ENCODE measurements at regions not wholly inside any gene's neighbourhood (a gene's known extent, or its start where the extent isn't known, plus 50 kb on each side); places are given as distances from the start of the nearest gene placed in this dataset.
A peak's percentile ranks its signal among the peaks of the same experiment; 100 is the strongest.
"Not testable (repeated sequence)": the region's sequence is repeated elsewhere in the genome, so short reads cannot be mapped to it uniquely, and the experiment has no call there.

DNA sequence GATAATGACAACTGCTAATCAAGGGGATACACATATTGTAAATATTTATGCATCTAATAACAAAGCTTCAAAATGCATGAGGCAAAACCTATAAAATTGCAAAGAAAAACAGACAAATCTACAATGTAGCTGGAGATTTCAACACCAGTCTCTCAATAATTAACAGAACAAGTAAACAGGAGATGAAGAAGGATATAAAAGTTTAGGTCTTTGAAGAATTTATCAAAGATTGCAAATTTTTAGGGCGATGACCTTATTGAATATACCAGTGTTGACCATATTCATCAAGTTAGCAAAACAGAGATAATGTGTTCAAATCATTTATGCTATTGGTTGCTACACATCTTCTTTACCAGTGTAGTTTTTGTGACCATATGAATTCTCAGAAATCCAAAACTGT is 237.8 kb upstream of the SGK1 start:
- DNase-seq (ENCODE audit: low read depth): no peak

DNA sequence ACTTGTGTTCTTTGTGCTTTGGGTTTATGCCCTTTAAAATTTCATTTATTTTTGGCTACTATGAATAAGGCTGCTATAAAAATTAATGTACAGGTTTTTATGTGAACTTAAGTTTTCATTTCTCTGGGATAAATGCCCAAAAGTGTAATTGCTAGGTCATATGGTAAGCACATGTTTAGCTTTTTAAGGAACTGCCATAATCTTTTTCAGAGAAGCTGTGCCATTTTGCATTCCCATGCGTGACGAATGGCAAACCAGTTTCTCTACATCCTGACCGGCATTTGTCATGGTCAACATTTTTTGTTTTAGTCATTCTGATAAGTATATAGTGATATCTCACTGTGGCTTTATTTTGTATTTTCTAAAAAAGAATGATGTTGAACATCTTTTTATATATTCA is 236.0 kb upstream of the SGK1 start:
- DNase-seq (ENCODE audit: low read depth): no peak

DNA sequence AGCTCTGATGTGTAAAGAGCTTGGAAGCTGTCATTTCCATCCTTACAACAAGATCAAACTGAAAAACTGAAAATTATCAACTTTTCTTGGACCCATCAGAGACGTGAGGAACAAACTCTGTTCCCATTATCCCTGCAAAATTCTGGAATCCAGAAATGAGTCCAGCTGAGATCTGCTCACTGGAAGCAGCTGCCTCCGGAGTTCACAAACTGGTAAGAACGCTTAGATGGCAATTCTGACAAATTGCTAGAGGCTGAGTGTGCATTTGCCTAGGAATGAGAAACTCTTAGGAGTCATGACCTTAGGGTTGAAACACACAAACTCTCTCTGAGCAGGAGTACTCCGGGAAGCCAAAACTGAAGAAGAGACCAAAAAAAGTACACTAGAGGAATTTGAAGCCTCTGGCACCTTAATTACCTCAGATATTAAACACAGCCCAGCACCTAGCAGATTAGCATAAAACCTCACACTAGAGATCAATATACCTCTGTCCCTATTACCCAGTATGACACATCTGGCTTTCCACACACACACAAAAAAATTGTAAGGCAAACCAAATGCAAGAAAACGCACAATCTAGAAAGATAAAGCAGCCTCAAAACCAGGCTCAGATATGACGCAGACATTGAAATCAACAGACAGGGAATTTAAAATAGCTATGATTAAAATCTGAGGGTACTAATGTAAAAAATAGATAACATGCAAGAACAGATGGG is 233.5 kb upstream of the SGK1 start:
- DNase-seq (ENCODE audit: low read depth): no peak

DNA sequence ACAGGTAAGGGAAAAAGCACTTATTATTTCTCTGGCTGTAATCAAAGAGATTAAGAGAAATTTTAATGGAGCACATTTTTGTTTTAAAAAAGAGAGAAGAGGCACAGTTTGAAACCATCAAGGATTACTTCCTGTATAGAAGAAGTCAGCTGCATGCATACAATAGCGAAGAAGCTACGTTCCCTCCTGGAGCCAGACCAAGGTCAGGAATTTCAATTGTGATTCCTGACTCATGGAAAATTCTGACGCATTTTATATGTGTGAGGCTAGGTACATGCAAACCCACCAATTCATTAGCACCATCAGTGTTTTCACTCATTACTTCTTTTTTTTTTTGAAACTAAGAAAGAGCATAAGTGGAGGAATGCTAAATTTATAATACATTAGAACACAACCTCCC is 232.7 kb upstream of the SGK1 start:
- DNase-seq (ENCODE audit: low read depth): no peak

DNA sequence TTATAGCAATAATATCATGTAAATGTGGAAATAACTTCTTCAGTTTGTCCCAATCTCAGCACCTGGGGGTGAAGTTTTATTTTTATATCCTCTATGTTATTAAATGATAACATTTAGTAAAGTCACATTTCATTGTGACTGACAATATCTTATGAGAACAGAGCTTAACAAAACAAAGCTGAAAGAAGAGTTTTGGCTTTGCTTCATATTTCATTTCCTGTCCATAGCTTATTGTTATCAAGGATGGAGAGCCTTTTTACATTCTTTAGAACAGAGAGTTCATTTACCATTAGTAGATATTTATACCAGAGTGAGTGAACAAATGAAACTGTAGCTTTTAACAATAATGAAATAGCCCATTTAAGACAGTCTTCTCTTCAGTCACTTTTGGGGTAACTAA is 231.9 kb upstream of the SGK1 start:
- no peak for DNase-seq (ENCODE audit: low read depth)

DNA sequence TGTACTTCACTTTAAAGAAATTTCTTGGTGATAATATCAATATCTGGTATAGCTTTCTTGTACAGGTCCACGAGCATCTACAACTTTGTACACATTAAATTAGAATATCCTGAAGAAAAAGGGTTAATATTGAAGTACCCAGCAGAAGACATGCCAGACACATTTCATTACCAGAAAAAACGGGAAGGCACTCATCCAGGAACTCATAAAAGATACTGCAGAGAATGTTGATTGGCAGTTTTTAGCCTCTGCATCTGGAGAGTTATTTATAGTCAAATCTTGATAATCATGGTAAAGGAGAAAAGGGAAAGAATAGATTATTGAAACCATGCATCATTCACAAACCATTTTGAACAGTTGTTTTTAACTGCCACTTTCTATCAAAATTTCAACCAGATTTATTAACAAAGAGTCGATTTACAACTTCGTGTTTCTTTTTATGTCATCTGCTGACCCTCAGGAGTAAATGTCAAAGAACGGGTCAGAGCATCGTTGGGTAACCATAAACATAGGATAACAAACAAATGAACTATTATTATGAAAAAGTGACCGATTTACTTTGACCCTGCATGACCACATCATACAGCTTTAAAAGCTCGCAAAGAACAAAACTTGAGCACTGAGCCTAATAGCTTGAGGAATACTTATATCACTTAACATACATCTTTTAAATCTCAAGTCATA is 229.2 kb upstream of the SGK1 start:
- DNase-seq (ENCODE audit: low read depth): no peak

DNA sequence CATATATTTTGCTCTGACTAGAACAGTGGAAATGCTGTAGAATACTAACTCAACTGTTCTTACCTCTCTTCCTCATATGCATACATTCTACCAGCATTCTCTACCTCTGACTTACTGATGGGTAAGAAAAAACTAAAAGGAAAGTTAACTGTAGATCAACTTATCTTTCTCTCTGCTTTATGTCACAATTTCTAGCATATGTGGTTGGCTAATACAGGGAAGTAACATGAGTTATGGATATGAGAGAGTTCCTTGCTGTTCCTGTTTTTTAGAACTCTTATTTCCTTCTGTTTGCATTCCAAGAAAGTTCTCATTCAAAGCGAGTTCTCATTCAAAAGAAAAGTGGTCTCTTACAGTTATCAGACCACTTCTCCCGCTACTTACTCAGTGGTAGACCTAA is 226.8 kb upstream of the SGK1 start:
- DNase-seq (ENCODE audit: low read depth): no peak

DNA sequence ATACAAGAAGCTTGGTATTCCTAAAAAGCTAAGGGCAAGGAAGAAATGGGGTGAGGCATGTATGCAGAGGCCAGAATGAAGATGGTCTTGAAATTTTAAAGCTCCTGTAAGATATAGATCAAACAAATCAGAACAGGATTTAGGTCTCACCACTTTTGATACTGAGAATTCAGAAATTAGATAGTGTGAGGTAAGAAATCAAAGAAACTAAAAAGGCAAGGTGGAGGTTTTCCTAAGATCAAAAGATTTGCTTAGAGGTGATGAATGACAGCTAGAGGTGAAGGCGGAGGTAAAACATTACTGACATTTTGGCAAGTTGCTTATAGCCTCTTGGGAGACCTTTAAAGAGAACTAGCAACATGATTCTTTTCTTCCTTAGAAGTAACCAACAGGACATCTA is 225.2 kb upstream of the SGK1 start:
- DNase-seq (ENCODE audit: low read depth): no peak

DNA sequence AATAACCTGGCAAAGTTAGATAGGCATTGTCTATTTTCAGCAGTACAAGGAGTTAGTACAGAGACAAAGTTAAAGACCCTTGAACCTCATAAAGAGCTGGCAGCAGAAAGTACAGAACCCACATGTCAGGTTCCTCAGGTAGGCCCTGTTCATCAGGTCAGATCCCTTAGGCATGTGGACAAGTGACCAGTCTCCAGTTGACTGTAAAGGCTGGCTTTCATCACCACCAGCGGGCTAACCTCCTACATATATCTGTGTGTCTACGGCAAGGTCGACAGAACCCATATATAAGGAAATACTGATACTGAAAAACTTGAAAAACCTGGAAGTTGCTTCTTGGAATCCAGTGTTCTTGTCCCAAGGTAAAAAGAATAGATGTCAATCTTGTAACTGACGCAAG is 223.1 kb upstream of the SGK1 start:
- DNase-seq (ENCODE audit: low read depth): no peak

DNA sequence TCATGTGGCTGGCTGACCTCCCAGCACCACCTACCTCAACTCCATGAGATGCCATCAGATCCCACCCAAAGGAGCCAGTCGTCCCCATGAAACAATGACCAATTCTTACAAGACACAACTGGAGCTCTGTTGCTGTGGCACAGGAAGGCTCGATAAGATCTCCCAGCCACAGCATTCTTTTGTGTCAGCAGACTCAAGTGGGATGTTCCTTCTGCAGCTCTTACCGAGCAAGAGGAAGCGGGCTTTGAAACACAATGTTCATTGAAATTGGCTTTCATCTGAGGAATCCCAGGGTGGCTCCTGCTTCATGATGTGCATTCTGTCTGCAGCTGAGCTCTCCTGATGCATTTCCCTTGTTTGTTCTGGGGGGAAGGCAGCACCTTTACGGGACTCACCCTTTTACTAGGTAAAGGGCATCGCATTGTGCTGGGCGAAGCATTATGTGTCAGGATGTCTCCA is 222.0 kb upstream of the SGK1 start:
- DNase-seq (ENCODE audit: low read depth): peak; percentile 50

DNA sequence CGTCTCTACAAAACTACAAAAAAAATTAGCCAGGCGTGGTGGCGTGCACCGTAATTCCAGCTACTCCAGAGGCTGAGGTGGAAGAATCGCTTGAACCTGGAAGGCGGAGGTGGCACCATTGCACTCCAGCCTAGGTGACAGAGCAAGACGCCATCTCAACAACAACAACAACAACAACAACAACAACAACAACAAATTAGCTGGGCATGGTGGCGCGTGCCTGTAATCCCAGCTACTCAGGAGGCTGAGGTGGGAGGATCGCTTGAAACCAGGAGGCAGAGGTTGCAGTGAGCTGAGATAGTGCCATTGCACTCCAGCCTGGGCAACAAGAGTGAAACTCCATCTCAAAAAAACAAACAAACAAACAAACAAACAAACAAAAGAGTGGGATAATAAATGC is 219.9 kb upstream of the SGK1 start:
- not testable (repeated sequence) for DNase-seq (ENCODE audit: low read depth)

DNA sequence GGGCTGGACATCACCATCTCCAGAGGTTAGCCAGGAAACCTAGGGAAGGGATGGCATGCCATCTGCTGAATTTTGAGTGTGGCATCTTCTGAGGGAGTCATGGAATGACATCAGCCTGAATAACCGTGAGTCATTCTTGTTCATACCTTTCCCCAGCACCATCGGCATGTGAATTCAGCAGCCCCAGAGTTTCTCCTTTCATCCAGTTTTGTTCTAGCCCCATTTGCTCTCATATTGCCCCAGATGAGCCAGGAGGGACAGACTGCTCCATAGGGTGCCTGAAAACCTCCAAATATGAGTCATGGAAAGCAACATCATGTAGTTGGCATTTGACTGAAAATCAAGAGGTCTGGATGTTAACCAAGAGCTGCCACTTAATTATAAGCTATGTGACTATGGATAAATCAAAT is 219.2 kb upstream of the SGK1 start:
- no peak for DNase-seq (ENCODE audit: low read depth)

DNA sequence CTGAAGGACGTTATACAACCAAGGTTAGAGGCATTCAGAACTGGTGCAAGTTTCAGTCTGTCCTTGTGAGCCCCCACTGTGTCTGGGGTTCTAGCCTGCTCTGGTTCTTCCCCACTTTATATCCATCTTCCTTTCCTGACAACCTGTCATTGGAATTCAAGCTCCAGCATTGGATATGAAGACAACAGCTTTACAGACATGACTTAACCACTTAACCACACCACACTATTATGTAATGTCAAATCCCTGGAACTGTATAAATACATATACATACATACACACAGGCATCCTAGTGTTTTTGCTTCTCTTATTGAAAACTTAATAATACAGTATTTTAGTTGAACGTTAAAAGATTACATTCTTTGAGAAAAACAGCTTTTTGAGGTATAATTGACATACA is 217.9 kb upstream of the SGK1 start:
- no peak for DNase-seq (ENCODE audit: low read depth)

DNA sequence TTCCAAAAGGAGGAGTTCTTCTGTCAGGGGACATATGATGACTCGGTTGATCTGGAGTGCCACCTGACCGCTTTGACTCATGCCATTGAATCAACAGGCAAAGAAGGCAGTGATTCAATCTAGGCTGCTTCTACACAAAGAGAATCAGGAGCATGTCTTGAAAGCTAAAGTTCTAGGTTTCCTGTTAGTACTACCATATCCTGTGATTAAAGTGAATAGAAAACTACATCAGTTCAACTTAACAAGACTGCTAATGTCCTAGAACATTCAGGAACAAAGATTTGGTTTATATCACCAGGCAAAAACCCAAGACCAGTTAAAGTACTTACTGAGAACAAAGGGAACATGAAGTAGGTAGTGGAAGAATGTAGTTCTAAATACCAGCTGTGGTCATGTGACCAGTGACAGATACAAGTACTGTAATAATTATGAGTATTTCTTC is 216.8 kb upstream of the SGK1 start:
- DNase-seq (ENCODE audit: low read depth): no peak

DNA sequence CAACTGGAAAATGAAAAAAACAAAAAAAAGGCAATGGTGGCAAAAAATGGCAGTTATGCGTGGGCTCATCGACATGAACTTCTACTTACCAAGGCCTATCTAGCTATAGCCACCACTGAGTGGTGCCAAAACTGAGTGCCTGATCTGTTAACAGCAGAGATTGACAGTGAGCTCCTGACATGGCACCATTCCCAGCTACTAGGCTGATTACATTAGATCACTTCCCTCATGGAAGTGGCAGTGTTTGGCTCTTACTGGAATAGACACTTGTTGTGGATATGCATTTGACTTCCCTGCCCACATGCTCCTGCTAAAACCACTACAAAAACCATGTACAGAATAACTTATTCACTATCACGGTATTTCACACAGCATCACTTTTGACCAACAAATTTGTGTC is 216.1 kb upstream of the SGK1 start:
- no peak for DNase-seq (ENCODE audit: low read depth)

DNA sequence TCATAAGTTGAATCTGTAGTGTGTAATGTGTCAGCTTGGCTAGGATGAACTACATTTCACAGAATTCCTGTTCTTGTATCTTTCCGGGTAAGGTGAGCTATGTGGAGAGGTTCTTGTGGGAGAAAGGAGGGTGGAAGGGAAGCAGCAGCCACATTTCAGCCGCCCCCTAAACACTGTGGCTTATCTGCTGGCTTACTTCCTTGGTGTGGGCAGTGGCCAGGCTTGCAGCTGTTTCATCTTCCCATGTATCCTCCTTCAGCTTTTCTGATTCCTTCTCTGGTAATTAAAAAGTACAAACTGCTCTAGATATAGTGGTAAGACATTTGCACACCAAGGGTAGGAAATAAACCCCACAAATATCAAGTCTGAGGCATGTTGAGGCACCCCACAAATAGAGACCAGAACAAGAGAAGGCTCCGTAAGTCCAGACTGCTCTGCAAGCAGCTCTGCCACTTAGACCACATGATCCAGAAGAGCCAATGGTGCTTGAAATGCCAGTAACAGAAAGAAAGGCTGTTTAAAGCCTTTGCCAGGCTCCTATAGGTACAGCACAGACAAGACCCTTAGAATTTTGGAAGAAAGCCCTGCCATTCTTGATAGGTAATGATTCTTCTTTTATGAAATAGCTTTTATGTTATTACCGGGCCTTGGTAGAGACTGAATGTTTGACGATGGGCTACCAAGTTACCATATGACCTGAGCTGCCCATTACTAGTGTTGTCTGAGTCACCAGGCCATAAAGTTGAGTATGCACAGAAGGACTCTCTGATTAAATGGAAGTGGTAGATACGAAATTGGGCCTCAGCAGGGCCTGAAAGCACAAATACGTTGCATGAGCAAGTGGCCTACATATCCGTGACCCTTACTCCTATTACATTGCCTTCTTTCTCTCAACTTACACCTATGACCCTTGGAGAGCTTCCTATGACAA is 215.0 kb upstream of the SGK1 start:
- DNase-seq (ENCODE audit: low read depth): no peak

DNA sequence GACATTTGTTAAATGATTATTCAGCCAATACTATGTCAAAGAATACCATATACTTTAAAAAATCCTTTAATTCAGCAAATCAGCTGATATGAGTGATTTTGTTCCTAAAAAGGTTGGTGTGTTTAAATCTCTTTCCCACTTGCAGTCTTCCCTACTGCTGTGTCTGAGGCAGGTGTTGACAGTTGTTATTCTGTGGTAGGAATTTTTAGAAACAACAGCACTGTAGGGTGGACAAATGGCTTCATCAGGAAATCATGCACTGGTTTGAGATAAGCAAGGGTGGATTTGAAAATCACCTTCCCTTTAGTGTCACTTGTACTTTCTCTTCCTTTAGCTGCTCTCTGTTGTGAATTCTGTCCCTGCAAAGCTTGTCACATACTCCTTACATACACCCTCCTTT is 213.7 kb upstream of the SGK1 start:
- no peak for DNase-seq (ENCODE audit: low read depth)

DNA sequence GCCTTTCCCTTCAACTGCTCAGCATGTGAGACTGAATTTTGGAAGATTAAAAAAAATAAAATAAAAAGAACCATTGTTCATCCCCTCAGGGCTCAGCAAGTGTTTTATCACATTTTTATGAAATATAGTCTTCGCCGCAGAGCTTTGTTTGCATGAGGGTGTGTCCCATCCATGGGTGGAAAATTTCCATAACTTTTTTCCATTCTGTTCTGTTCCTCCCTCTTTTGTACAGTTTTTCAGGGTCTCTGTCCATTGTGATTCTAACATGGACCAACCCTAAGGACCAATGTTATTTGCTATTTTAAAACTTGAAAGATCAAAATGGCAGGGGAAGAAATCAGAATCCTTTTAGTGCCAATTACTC is 213.3 kb upstream of the SGK1 start:
- no peak for DNase-seq (ENCODE audit: low read depth)

DNA sequence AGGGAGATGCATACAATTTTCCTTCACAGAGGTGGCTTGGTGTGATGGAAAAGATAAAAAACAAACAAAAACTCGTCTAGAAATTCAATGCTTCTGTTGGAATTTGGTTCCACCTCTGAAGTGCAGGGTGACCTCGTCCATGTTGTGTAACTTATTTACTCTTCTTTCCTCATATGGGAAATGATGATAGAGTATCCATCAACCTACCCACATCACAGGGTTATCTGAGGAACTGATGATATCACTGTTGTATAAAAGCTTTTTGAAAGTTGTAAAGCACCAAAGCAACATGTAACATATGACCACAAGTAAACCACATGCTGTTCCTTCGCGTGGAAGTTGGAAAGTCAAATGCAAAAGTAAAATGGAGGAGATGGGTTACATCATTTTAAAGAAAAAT is 212.0 kb upstream of the SGK1 start:
- DNase-seq (ENCODE audit: low read depth): no peak

DNA sequence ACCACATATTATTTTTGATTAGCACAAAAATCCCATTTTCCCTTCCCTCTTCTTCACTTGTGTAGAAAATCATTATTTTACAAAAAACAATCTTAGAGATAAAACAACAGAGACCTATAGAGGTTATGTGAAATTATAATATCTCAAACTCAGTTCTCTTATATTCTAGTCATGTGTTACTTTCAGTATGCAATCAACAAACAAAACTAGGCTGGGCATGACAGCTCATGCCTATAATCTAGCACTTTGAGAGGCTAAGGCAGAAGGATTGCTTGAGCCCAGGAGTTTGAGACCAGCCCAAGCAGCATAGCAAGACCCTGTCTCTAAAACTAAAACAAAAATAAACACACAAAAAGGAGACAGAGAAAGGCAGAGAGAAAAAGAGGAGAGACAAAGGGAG is 211.4 kb upstream of the SGK1 start:
- no peak for DNase-seq (ENCODE audit: low read depth)

DNA sequence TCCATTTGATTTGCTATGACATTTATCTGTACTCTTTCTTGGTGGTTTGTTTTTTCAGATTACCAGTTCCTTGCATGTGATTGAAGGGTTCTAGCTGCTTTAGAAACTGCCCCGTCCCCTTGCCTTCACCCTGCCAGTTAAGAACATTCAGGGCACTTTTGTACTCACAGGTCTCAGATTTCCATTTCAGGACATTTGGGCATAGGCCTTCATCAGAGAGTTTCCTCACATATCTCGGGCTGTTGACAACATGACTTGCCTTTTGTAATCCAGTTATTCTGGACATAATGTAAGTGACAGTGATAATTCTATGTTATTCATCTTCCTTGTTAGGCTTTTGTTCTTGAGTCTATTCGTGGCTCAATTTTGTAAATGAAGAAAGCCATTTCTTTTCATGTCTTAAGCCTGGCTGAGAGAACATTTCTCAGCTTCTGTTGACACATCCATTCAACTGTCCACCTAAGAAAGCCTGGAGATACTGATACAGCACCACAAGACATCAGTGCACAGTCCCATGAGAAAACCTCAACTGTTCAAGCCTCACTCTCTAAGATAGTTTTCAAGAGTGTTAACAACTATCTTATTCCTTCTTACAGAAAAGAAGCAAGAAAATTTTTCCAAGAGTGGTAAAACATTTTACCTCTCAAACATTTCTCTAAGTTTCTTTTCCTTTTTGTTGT is 209.3 kb upstream of the SGK1 start:
- DNase-seq (ENCODE audit: low read depth): no peak

DNA sequence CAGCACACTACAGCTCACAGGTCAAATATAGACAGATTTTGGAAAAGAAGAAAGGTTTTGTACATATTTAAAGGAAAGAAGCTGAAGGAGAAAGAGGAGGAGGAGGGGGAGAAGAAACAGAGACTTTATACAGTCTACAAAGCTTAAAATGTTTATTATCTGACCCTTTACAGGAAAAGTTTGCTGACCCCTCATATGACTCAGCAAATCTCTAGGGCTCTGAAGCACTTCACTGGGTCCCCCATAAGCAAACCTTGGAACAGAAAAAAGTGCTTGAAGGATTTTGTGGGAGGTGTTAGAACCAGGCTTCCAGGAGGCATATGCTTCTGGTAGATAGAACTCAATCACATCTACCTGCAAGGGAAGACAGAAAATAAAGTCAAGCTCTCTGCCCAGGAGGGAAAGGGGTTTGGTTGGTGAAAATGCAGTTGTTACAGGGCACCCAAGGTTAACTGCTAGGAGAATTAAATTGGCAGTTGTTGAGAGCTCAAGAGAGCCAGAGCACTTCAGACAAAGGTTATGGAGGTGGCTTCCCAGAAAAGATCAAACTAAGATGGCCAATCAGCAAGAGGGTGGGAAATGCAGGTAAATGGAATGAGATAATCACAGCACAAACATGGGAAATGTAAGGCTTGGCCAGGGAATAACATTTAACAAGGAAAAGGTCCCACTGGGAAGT is 207.4 kb upstream of the SGK1 start:
- no peak for DNase-seq (ENCODE audit: low read depth)

Measured in CMK (cell line).